ENCODE measurements at regions not wholly inside any gene's neighbourhood (a gene's known extent, or its start where the extent isn't known, plus 50 kb on each side); places are given as distances from the start of the nearest gene placed in this dataset.

GRCh38 chr3:130582457-130583153 is 65.6 kb downstream of the COL6A6 start:
- TF ChIP-seq, protein P1, sequence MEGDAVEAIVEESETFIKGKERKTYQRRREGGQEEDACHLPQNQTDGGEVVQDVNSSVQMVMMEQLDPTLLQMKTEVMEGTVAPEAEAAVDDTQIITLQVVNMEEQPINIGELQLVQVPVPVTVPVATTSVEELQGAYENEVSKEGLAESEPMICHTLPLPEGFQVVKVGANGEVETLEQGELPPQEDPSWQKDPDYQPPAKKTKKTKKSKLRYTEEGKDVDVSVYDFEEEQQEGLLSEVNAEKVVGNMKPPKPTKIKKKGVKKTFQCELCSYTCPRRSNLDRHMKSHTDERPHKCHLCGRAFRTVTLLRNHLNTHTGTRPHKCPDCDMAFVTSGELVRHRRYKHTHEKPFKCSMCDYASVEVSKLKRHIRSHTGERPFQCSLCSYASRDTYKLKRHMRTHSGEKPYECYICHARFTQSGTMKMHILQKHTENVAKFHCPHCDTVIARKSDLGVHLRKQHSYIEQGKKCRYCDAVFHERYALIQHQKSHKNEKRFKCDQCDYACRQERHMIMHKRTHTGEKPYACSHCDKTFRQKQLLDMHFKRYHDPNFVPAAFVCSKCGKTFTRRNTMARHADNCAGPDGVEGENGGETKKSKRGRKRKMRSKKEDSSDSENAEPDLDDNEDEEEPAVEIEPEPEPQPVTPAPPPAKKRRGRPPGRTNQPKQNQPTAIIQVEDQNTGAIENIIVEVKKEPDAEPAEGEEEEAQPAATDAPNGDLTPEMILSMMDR (IDR thresholded peaks at IDR 0.05): no peak
- no peak for TF ChIP-seq POLR2A (IDR thresholded peaks at IDR 0.05)

Measured in esophagus squamous epithelium (tissue), 4 donors.